CD4-positive, alpha-beta T cell treated with Interleukin-15 for 1 hour (primary cell): ENCODE measurements at regions not wholly inside any gene's neighbourhood (a gene's known extent, or its start where the extent isn't known, plus 50 kb on each side); places are given as distances from the start of the nearest gene placed in this dataset.

ENCODE experiments used
- DNase-seq: peaks from one replicate; pipeline ENCODE4 v3.0.0-alpha.2; 2020

DNA sequence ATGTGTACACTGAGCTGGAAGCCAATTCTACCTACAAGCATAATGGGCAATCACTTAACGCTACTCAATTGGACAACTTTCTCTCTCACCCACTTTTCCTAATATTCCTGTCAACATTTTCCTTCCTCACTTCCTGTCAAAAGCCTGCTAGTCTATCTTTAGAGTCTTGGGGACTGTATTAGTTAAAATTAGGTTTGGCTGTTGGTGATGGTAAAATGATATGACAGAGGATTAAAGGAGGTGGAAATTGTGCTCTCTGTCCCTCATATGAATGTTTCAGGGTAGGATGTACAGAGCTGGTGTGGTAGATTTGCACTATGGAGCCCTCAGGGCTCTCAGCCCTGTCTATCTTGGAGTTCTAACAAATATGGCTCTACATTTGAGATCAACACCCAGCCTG, 129.7 kb downstream of the CEP57L1 start:
- DNase-seq: no peak

DNA sequence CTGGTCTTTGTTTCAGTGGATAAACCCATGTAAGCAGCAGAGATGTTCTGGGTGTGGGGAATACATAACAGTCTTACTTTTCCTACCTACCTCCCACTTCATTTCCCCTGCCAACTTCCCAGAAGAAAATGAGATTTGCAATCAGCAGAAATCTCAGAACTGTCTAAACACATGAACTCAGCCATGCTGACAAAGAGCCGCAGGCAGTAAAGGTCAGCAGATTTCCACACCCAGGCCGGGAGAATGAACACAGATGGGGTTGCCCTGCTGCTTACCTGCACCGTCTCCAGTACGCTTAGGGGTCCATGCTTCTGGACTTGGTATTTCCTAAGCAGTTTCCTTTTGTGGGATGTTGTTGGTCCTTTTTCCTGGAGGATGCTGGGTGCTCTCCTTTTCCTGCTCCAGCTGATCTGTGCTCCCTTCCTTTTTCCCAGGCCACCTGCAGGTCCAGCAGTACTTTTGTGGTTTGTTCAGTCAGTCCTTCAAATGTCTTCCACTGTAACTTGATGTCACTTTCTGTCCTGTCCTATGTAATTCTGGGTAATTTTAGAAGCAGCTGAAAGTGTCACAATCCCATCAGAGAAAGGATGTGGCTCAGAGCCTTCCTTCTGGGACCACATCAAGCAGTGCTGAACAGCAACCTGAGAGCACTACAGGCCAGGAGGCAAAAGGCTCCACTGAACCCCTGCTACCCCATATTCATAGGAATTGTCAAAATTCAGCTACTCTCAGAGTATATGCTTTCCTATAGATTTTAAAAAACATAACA, 129.0 kb downstream of the CEP57L1 start:
- DNase-seq: no peak

DNA sequence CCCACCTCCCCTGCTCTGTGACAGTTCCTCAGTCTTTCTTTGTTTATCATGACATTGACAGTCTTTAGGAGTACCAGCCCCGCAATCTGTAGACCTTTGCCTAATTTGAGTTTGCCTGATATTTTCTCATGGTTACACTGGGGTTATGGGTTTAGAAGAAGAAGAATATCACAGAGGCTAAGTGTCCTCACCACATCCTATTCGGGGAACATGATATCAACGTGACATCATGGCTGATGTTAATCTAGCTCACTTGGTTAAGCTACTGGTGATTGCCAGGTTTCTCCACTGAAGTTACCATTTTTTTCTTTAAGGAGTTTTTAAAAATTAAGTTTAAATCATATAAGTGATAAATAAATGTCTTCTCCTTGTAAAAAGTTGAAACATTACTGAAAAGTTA, 127.5 kb downstream of the CEP57L1 start:
- DNase-seq: no peak

DNA sequence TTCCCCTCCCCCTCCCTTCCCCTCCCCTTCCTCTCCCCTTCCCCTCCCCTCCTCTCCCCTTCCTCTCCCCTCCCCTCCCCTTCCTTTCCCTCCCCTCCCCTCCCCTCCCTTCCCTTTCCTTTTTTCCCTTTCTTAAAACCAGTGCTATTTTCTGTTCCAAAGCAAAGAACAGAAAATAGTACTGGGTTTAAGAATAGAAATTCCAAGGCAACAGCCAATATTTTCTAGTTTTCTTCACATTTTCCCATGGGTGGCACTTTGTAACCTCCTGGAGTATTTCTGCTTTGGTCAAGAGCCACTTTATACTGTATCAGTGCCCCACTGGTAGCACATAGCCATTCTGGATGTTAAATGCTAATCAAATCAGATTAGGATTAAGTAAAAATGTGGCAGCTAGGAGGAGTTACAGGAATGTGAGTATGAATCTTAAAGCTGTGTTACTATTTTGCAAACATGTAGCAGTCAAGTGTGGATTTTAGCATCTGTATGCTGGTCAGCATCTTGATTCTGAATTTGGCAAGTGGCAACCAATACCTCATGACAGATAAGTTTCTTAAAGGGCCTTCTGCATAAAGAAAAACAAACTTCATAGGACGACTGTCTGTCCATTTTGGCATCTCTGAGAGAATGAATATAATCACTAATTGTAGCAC, 126.4 kb downstream of the CEP57L1 start:
- no peak for DNase-seq
